H1 (cell line): ENCODE measurements at regions not wholly inside any gene's neighbourhood (a gene's known extent, or its start where the extent isn't known, plus 50 kb on each side); places are given as distances from the start of the nearest gene placed in this dataset.

ENCODE experiments used
- CTCF ChIA-PET: fragments of 300-600 bp; sonication (Branson Sonifier 250); formaldehyde crosslinking; loops from one replicate; lab custom pipeline; 2021; ENCODE audit not compliant: partially characterized antibody; lab: Charles Lee
- POLR2A ChIA-PET: fragments of 300-600 bp; sonication (Branson Sonifier 250); formaldehyde crosslinking; loops from one replicate; lab custom pipeline; 2021; ENCODE audit warnings: inconsistent platforms; ENCODE audit not compliant: partially characterized antibody; lab: Charles Lee
- DNase-seq, 2 experiments: peaks; one replicate each; pipeline versions ENCODE4 v3.0.0 to v3.0.0-alpha.2; 2010 to 2022; ENCODE audit warnings: low spot score in 2 of 2, low read depth in 1 of 2, mixed read lengths in 1 of 2
- FAIRE-seq: peaks from 2 replicates; lab custom pipeline; 2011; peaks lifted over from hg19 to GRCh38; lab: Jason Lieb, UNC
- H2AFZ ChIP-seq: 2 replicates; pipeline ENCODE4 v1.8.1; 2012; ENCODE audit warnings: low read length, inconsistent platforms
- H2AK5ac ChIP-seq: 2 replicates; pipeline ENCODE4 v1.6.1; 2013; ENCODE audit warnings: low read depth, low read length
- H2BK120ac ChIP-seq: replicated peaks from 2 replicates; pipeline ENCODE3; 2013; ENCODE audit warnings: low read depth, low read length, inconsistent platforms
- H2BK12ac ChIP-seq: 2 replicates; pipeline ENCODE4 v1.6.1; 2013; ENCODE audit warnings: low read depth, low read length
- H2BK15ac ChIP-seq: 2 replicates; pipeline ENCODE4 v1.6.1; 2013; ENCODE audit warnings: low read length
- H2BK20ac ChIP-seq: 2 replicates; pipeline ENCODE4 v1.6.1; 2013; ENCODE audit warnings: low read length
- H2BK5ac ChIP-seq: 2 replicates; pipeline ENCODE4 v1.6.1; 2013; ENCODE audit warnings: low read depth, low read length
- H3K14ac ChIP-seq: 2 replicates; pipeline ENCODE4 v1.6.1; 2013; ENCODE audit warnings: inconsistent platforms; ENCODE audit not compliant: insufficient read length
- H3K18ac ChIP-seq: 2 replicates; pipeline ENCODE4 v1.6.1; 2013; ENCODE audit warnings: low read length; ENCODE audit errors: extremely low read depth
- H3K23ac ChIP-seq: 2 replicates; pipeline ENCODE4 v1.6.1; 2013; ENCODE audit warnings: inconsistent platforms; ENCODE audit not compliant: insufficient read length
- H3K23me2 ChIP-seq: 2 replicates; pipeline ENCODE4 v1.6.1; 2013; ENCODE audit warnings: low read depth, low read length
- H3K27ac ChIP-seq: 2 replicates; pipeline ENCODE4 v1.6.1; 2011; ENCODE audit warnings: low read depth, low read length, inconsistent platforms
- H3K27me3 ChIP-seq, 4 experiments: replicated peaks in 1 of 4; 1 replicate in 1 of 4; 2 replicates in 3 of 4; pipeline versions ENCODE4 v1.6.1 to v1.8.1; 2011 to 2013; ENCODE audit warnings: low read length in 3 of 4, mild to moderate bottlenecking in 3 of 4, inconsistent platforms in 2 of 4, mixed read lengths in 2 of 4, moderate library complexity in 1 of 4; ENCODE audit not compliant: control insufficient read depth in 3 of 4, insufficient read depth in 3 of 4; ENCODE audit errors: extremely low read depth in 1 of 4
- H3K36me3 ChIP-seq, 4 experiments: 2 replicates each; pipeline versions ENCODE4 v1.6.1 to v1.8.1; 2011 to 2013; ENCODE audit warnings: mild to moderate bottlenecking in 4 of 4, low read length in 3 of 4, moderate library complexity in 2 of 4, control low read depth in 1 of 4, inconsistent platforms in 1 of 4; ENCODE audit not compliant: insufficient read depth in 4 of 4, control insufficient read depth in 2 of 4
- H3K4ac ChIP-seq: replicated peaks from 2 replicates; pipeline ENCODE3; 2013; ENCODE audit warnings: low read length, low read depth, mixed read lengths, inconsistent platforms; ENCODE audit not compliant: insufficient read length
- H3K4me1 ChIP-seq, 4 experiments: replicated peaks in 1 of 4; 1 replicate in 1 of 4; 2 replicates in 3 of 4; pipeline versions ENCODE4 v1.6.1 to v1.8.1; 2011 to 2013; ENCODE audit warnings: low read length in 3 of 4, inconsistent platforms in 2 of 4, mixed read lengths in 1 of 4; ENCODE audit not compliant: insufficient read depth in 4 of 4, control insufficient read depth in 3 of 4
- H3K4me2 ChIP-seq, 2 experiments: 2 replicates each; pipeline versions ENCODE4 v1.6.1 to v1.8.1; 2011 to 2013; ENCODE audit warnings: low read depth in 2 of 2, low read length in 2 of 2, control low read depth in 1 of 2, inconsistent platforms in 1 of 2, mild to moderate bottlenecking in 1 of 2; ENCODE audit not compliant: insufficient read depth in 1 of 2
- H3K4me3 ChIP-seq, 4 experiments: fragments of 200-600, 300-600 bp in 1 of 4; sonication (generic), shearing (Covaris generic), sonication (Bioruptor Twin) in 1 of 4; 2 replicates each; pipeline versions ENCODE4 v1.5.1 to v1.8.1; 2011 to 2016; ENCODE audit warnings: low read length in 4 of 4, low read depth in 3 of 4, control low read depth in 2 of 4, inconsistent platforms in 2 of 4, mild to moderate bottlenecking in 2 of 4, mixed read lengths in 1 of 4, moderate library complexity in 1 of 4; ENCODE audit not compliant: insufficient read depth in 2 of 4; ENCODE audit errors: extremely low read depth in 1 of 4
- H3K56ac ChIP-seq: replicated peaks from 2 replicates; pipeline ENCODE3; 2013; ENCODE audit warnings: low read depth, mild to moderate bottlenecking, mixed read lengths, low read length, inconsistent platforms; ENCODE audit not compliant: insufficient read length
- H3K79me1 ChIP-seq: 2 replicates; pipeline ENCODE4 v1.6.1; 2013; ENCODE audit warnings: low read depth, low read length, control low read depth
- H3K79me2 ChIP-seq, 2 experiments: 2 replicates each; pipeline versions ENCODE4 v1.6.1 to v1.8.1; 2012 to 2013; ENCODE audit warnings: low read length in 2 of 2, mild to moderate bottlenecking in 2 of 2, inconsistent platforms in 1 of 2; ENCODE audit not compliant: insufficient read depth in 2 of 2, control insufficient read depth in 1 of 2
- H3K9ac ChIP-seq, 4 experiments: replicated peaks in 1 of 4; 1 replicate in 1 of 4; 2 replicates in 3 of 4; pipeline versions ENCODE4 v1.6.1 to v1.8.1; 2011 to 2013; ENCODE audit warnings: low read depth in 3 of 4, low read length in 3 of 4, control low read depth in 2 of 4, mild to moderate bottlenecking in 2 of 4, moderate library complexity in 2 of 4, inconsistent platforms in 1 of 4; ENCODE audit errors: extremely low read depth in 1 of 4
- H3K9me3 ChIP-seq, 2 experiments: 2 replicates each; pipeline versions ENCODE4 v1.6.1 to v1.8.1; 2012 to 2013; ENCODE audit warnings: mild to moderate bottlenecking in 2 of 2, moderate library complexity in 2 of 2, control low read depth in 1 of 2, inconsistent platforms in 1 of 2, low read depth in 1 of 2, low read length in 1 of 2, mixed read lengths in 1 of 2; ENCODE audit not compliant: insufficient read depth in 2 of 2
- H4K20me1 ChIP-seq, 2 experiments: replicated peaks in 1 of 2; 2 replicates each; pipeline versions ENCODE3 to v1.8.1; 2011 to 2013; ENCODE audit warnings: inconsistent platforms in 2 of 2, low read length in 2 of 2, mild to moderate bottlenecking in 1 of 2; ENCODE audit not compliant: insufficient read depth in 2 of 2, control insufficient read depth in 1 of 2
- H4K5ac ChIP-seq: 2 replicates; pipeline ENCODE4 v1.6.1; 2013; ENCODE audit warnings: low read length, low read depth, mixed read lengths, inconsistent platforms; ENCODE audit not compliant: insufficient read length
- H4K8ac ChIP-seq: 2 replicates; pipeline ENCODE4 v1.8.0; 2013; ENCODE audit warnings: mild to moderate bottlenecking, moderate library complexity, low read length, inconsistent platforms; ENCODE audit not compliant: insufficient read depth; ENCODE audit errors: extremely low read depth
- H4K91ac ChIP-seq: replicated peaks from 2 replicates; pipeline ENCODE3; 2013; ENCODE audit warnings: low read length, mixed read lengths, inconsistent platforms; ENCODE audit not compliant: insufficient read length
- BACH1 ChIP-seq: IDR thresholded peaks from 2 replicates; pipeline ENCODE4 v1.6.1; 2012; ENCODE audit warnings: low read length, improper control_type of control experiment
- BCL11A ChIP-seq, 2 experiments: IDR thresholded peaks; one replicate each; pipeline ENCODE4 v1.6.1; 2011; ENCODE audit warnings: low read depth in 2 of 2, low read length in 2 of 2, mild to moderate bottlenecking in 2 of 2
- CHD2 ChIP-seq: IDR thresholded peaks from 2 replicates; pipeline ENCODE4 v1.6.1; 2012; ENCODE audit warnings: low read length, improper control_type of control experiment
- EZH2 ChIP-seq: fragments of 200-600 bp; sonication (generic); IDR thresholded peaks from 2 replicates; pipeline ENCODE4 v1.7.1; 2012; ENCODE audit warnings: low read depth, mild to moderate bottlenecking, moderate library complexity, low read length, inconsistent platforms; ENCODE audit not compliant: severe bottlenecking
- FOSL1 ChIP-seq: IDR thresholded peaks from 2 replicates; pipeline ENCODE4 v1.6.1; 2011; ENCODE audit warnings: mild to moderate bottlenecking, low read depth, low read length, moderate library complexity; ENCODE audit not compliant: insufficient read depth
- HDAC2 ChIP-seq, 2 experiments: fragments of 300-600 bp in 1 of 2; sonication (generic) in 1 of 2; IDR thresholded peaks; 2 replicates each; pipeline ENCODE4 v1.6.1; 2011 to 2012; ENCODE audit warnings: low read depth in 2 of 2, low read length in 2 of 2, mild to moderate bottlenecking in 2 of 2, moderate library complexity in 2 of 2, borderline replicate concordance in 1 of 2, inconsistent platforms in 1 of 2
- KDM1A ChIP-seq: fragments of 200-600, 300-600 bp; sonication (generic); IDR thresholded peaks from 2 replicates; pipeline ENCODE4 v1.7.1; 2016; ENCODE audit warnings: mild to moderate bottlenecking, low read length, borderline replicate concordance
- RFX5 ChIP-seq: IDR thresholded peaks from 2 replicates; pipeline ENCODE4 v1.6.1; 2011; ENCODE audit warnings: low read depth, low read length, improper control_type of control experiment, borderline replicate concordance
- SIX5 ChIP-seq: IDR thresholded peaks from 2 replicates; pipeline ENCODE4 v1.6.1; 2011; ENCODE audit warnings: mild to moderate bottlenecking, low read depth, low read length
- TAF7 ChIP-seq: optimal IDR thresholded peaks from 2 replicates; pipeline ENCODE3; 2011; ENCODE audit warnings: low read depth, mild to moderate bottlenecking, inconsistent platforms, low read length, moderate library complexity, borderline replicate concordance
- USF2 ChIP-seq: IDR thresholded peaks from 2 replicates; pipeline ENCODE4 v1.6.1; 2011; ENCODE audit warnings: low read length, improper control_type of control experiment
- WGBS, 2 experiments: shearing (Covaris generic) in 1 of 2; methylation state at CpG; one replicate each; pipeline versions ENCODE4 v1.1.6 to v1.1.7; 2013 to 2015; ENCODE audit warnings: low lambda C conversion rate in 2 of 2, mixed read lengths in 2 of 2, inconsistent platforms in 1 of 2, low coverage in 1 of 2, missing lambda C conversion rate in 1 of 2; ENCODE audit not compliant: insufficient replicate concordance in 2 of 2, insufficient coverage in 1 of 2, insufficient read length in 1 of 2; ENCODE audit errors: extremely low coverage in 1 of 2, missing lambda C conversion rate in 1 of 2; 5-methylcytosine and 5-hydroxymethylcytosine counted together

DNA sequence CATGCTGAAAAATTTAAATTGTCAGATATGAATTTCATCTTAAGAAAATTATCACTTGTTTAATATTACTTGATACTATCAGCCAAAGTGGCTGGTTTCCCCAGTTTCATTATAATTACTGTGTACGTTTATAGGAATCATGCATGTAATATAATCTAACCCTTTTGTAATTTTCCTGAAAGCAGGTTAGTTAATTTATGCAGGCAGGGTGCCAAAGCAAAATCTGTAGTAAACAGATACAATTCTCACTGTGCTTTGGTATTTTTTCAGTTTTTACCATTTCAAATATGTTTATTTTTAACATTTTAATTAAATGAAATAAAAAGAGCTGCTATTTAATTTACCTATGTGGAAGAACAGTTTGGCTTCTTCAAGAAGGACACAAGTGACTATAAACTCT lies 1227.5 kb upstream of the MIR17HG start:
- H3K79me1 ChIP-seq, result no peaks in the 10 kb centered on the region
- H3K27me3 ChIP-seq, result no peaks in the 10 kb centered on the region
- WGBS, 2 experiments, result 94% methylated on average over 1 of the region's 1 CpG; no CpG with 5 or more reads in 1 of the 2 experiments
- H4K20me1 ChIP-seq, result no peaks in the 10 kb centered on the region
- no peak overlapping the region for H3K56ac ChIP-seq
- no peak overlapping the region for H2BK5ac ChIP-seq
- FAIRE-seq, result no peak
- TF ChIP-seq KDM1A, result no peak
- no peak for TF ChIP-seq BACH1
- no peak for TF ChIP-seq FOSL1
- no peak for TF ChIP-seq BCL11A (IDR thresholded peaks at IDR 0.05; ENCODE audit: low read depth in 2 of 2, low read length in 2 of 2)
- TF ChIP-seq TAF7, result no peak
- no peak for TF ChIP-seq EZH2
- TF ChIP-seq CHD2, result no peak
- no peak for TF ChIP-seq RFX5
- no peak for TF ChIP-seq SIX5
- no peak for TF ChIP-seq USF2
- no peak for TF ChIP-seq HDAC2 (IDR thresholded peaks at IDR 0.05; ENCODE audit: borderline replicate concordance in 1 of 2, low read depth in 2 of 2, low read length in 2 of 2)
- DNase-seq, result no peak
- ChIA-PET CTCF (no interaction called here), POLR2A (no interaction called here)
- H4K5ac ChIP-seq, result no peak overlapping the region
- no peak overlapping the region for H3K27ac ChIP-seq
- H3K14ac ChIP-seq, result no peak overlapping the region
- no peak overlapping the region for H3K4me3 ChIP-seq
- H3K23ac ChIP-seq, result no peak overlapping the region
- no peak overlapping the region for H3K4me2 ChIP-seq
- no peak overlapping the region for H2BK20ac ChIP-seq
- no peaks in the 10 kb centered on the region for H3K4me1 ChIP-seq
- H2BK15ac ChIP-seq, result no peak overlapping the region
- no peak overlapping the region for H3K4ac ChIP-seq
- no peak overlapping the region for H3K18ac ChIP-seq
- H3K79me2 ChIP-seq, result no peaks in the 10 kb centered on the region
- no peaks in the 10 kb centered on the region for H3K23me2 ChIP-seq
- H3K9me3 ChIP-seq, result no peaks in the 10 kb centered on the region; a peak in 1 of 4 replicates
- H4K91ac ChIP-seq, result no peak overlapping the region
- H2BK120ac ChIP-seq, result no peak overlapping the region
- H2AK5ac ChIP-seq, result no peak overlapping the region
- H2BK12ac ChIP-seq, result no peak overlapping the region
- no peaks in the 10 kb centered on the region; a peak in 1 of 8 replicates for H3K36me3 ChIP-seq
- H2AFZ ChIP-seq, result no peak overlapping the region
- H3K9ac ChIP-seq, result no peak overlapping the region
- H4K8ac ChIP-seq, result no peak overlapping the region
